Left kidney (tissue), 1 donor: ENCODE measurements at regions not wholly inside any gene's neighbourhood (a gene's known extent, or its start where the extent isn't known, plus 50 kb on each side); places are given as distances from the start of the nearest gene placed in this dataset.
"Not testable (repeated sequence)": the region's sequence is repeated elsewhere in the genome, so short reads cannot be mapped to it uniquely, and the experiment has no call there.

Experiments used
- DNase-seq: peaks from one replicate; pipeline ENCODE4 v3.0.0-alpha.2; 2013

DNA sequence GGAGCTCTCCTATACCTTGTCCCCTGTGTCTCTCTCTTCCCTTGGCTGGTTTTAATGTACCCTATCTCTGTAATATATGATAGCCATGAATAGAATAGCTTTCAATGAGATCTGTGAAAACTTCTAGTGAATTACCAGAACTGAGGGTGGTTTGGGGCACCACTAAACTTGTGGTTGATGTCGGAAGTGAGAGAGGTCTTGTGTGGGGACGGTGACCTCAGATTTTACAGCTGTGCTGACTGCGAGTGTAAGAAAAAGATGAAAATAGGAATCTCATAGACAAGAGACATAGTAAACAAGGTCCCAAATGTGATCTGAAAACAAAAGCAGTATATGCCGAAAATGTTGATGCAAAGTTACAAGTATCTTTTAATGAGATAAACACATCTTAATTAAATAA, 332.0 kb upstream of the SPHKAP start:
- DNase-seq, result not testable (repeated sequence)

GRCh38 chr2:228509021-228509420, 327.5 kb upstream of the SPHKAP start:
- DNase-seq, result no peak

DNA sequence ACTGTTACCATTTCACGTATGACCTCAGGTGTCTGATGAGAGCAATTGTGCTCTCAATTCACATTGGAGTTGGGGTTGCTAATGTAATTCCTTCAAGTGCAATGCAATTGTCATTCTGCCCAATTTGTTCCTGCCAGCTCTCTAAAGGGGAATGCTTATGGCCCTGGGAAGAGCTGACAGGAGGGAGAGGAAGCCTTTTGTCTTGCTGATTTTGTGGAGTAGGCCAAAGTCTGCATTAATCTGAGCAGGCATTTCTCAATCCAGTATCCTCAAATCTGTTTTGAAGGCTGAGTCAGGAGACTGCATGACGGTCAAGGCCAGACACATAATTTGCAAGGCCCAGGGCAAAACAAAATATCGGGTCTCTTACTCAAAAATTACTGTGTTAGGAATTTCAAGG, 326.4 kb upstream of the SPHKAP start:
- no peak for DNase-seq

GRCh38 chr2:228507231-228507824, 325.8 kb upstream of the SPHKAP start:
- DNase-seq, result no peak

GRCh38 chr2:228503731-228504130, 322.2 kb upstream of the SPHKAP start:
- no peak for DNase-seq

- DNase-seq, result no peak
Measured at GRCh38 chr2:228493852-228494251, 312.4 kb upstream of the SPHKAP start.

GRCh38 chr2:228479014-228479413, 297.5 kb upstream of the SPHKAP start:
- DNase-seq, result no peak

DNA sequence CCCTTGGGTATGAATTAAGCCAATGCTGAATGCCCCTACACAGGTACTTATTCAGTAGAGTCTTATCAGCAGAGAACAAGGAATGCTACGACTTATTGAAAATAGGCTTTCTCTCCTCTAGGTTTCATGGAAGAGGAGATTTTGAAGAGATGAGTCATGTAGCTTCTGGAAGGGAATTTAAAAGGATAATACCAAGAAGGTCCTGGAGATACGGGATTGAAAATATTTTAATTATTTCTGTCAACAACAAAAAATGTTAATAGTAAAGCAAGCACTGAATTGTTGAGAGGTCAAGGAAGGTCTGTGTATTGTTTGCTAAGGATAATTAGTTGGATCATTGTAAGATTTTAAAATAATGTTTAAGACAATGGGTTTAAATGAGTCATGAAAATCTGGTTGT, 293.0 kb upstream of the SPHKAP start:
- DNase-seq, result no peak

- no peak for DNase-seq
Measured at GRCh38 chr2:228469721-228470120, 288.2 kb upstream of the SPHKAP start.

- DNase-seq, result no peak
Measured at GRCh38 chr2:228466851-228467250, 285.4 kb upstream of the SPHKAP start.

DNA sequence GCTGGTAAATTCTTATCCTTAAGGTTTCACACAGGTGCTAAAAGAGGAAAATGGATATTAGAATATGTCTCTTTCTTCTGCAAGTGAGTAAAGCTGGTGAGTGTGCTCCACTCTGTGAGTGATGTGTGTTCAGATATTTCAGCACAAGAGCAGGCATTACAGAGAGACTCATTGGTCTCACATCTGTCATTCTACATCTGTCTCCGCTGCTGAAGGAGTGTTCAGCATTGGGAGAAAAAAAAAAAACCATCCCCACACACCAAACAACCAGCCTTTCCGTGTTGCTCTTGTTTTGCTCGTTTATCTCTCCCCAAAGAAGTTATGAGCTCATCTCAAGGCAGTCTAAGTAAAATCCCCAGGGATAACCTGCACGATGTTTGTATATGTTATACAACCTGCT, 283.9 kb upstream of the SPHKAP start:
- no peak for DNase-seq

GRCh38 chr2:228458364-228458763, 276.9 kb upstream of the SPHKAP start:
- DNase-seq, result no peak

DNA sequence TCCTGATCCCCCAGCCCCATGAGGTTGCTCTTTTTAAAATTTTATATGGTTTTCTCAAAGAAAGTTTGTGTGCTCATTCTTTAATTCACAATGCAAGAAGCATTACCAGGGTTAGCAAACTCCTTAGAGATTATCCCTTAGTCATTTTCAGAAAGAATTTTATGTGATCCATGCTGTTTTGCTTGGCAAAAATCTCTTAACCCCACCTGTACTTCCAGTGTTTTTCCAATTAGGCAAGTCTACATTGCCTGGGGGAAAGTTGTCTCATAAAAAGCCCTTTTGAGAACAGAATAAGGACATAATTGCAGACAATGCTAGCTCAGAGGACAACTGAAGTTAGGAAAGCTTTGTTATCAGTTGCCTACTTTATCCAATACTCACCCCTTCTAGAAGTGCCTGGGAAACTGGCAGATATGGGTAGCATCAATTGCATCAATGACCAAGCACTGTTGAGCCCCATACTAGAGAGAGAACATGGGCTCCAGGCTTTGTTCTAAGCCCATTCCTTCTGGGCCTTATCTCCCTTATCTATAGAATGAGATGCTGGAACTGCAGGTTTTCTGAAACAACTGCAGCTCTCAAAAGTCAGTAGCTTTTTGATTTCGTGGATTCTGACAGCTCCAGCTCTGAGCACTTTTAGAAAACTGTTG, 265.9 kb upstream of the SPHKAP start:
- no peak for DNase-seq

DNA sequence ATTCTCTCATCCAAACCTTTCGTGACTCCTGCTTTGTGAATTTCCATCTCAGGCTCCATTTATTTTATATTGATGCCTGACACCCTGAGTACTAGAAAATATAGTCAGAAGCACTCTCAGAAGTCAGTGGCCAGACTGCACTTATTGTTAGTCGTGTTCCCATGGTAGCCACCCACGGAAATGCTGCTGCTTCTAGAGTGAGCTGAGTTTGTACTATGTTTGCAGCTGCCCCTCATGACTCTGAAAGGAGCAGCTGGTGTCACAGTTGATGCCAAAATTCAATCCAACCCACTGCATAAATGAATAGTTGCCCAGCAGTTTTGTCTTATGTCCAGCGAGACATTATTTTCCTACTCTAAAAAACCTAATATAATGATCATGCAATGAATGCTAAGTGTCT, 265.2 kb upstream of the SPHKAP start:
- DNase-seq, result no peak

GRCh38 chr2:228444161-228444560, 262.7 kb upstream of the SPHKAP start:
- DNase-seq, result no peak

GRCh38 chr2:228433721-228434120, 252.2 kb upstream of the SPHKAP start:
- DNase-seq, result no peak

DNA sequence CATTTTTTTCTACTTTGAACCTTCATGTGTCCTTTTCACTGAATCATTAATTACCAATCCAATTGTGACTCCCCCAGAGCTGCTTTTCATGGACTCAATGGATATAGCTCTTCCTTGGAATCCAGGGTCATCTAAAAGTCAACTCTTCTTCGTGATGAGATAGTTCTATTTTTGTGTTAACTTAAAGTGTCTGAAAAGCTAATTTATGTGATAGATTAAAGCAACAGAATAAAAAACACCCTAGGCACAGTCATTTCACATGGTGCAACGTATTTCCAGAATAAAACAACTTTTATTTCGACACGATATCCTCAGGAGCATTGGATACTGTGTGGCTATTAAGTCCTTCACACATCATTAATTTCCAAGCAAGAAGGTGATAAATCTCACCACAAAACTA, 250.6 kb upstream of the SPHKAP start:
- peak; percentile 38 for DNase-seq

DNA sequence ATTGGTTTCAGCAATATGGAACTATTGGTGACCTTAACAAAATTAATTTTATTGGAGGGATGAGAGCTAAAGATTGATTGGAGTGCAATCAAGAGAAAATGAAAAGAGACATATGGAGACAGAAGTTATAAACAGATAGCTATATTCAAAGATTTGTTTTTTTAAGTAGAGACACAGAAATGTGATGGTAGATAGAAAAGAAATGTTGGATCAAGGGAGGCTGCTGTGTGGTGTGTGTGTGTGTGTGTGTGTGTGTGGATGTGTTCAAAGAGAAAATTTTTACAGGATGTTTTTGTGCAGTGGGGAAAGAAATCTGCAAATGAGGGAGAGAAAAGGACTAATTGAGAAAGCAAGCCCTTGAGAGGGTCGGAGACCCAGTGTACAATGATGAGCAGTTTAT, 249.5 kb upstream of the SPHKAP start:
- no peak for DNase-seq

- no peak for DNase-seq
Measured at GRCh38 chr2:228426502-228427216, 245.2 kb upstream of the SPHKAP start.

DNA sequence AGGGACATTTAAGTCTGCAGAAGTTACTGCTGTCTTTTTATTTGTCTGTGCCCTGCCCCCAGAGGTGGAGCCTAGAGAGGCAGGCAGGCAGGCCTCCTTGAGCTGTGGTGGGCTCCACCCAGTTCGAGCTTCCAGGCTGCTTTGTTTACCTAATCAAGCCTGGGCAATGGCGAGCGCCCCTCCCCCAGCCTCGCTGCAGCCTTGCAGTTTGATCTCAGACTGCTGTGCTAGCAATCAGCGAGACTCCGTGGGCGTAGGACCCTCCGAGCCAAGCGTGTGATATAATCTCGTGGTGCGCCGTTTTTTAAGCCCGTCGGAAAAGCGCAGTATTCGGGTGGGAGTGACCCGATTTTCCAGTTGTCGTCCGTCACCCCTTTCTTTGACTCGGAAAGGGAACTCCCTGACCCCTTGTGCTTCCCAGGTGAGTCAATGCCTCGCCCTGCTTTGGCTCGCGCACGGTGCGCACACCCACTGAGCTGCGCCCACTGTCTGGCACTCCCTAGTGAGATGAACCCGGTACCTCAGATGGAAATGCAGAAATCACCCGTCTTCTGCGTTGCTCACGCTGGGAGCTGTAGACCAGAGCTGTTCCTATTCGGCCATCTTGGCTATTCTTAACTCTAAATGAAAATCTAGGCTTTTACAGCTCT, 244.0 kb upstream of the SPHKAP start:
- DNase-seq, result not testable (repeated sequence)

- no peak for DNase-seq
Measured at GRCh38 chr2:228417956-228418355, 236.5 kb upstream of the SPHKAP start.

GRCh38 chr2:228417526-228417925, 236.0 kb upstream of the SPHKAP start:
- no peak for DNase-seq

DNA sequence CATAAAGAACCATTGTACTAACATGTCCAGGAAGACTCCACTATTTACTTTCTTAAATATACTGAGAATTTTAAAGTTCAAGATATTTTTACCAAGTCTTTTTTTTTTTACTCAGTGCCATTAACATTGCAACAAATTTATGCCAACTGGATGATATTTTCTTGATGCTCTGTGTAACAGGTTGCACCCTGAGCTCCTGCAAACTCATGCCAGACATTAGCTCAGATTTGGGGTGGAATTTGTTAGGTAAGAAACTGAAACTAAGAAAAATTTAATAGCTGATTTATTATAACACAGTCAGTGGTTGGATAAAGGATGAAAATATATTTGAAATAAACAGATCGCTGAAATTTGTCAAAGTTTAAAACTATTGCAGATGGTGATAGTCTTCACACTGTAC, 228.6 kb upstream of the SPHKAP start:
- no peak for DNase-seq
